Mammary epithelial cell (primary cell): ENCODE measurements at regions not wholly inside any gene's neighbourhood (a gene's known extent, or its start where the extent isn't known, plus 50 kb on each side); places are given as distances from the start of the nearest gene placed in this dataset.

Source experiments
- EZH2 ChIP-seq: IDR thresholded peaks from 2 replicates; pipeline ENCODE4 v1.6.1; 2012; ENCODE audit warnings: low read length, inconsistent platforms, borderline replicate concordance
- TF ChIP-seq, protein P1 (sequence below), 2 donors: IDR thresholded peaks in 1 of 2; conservative IDR thresholded peaks in 1 of 2; 2 replicates each; pipeline ENCODE4 v1.5.1; 2011 to 2012; ENCODE audit warnings: inconsistent platforms in 2 of 2, low read length in 2 of 2, mild to moderate bottlenecking in 2 of 2, control low read depth in 1 of 2, low read depth in 1 of 2; ENCODE audit not compliant: insufficient read depth in 1 of 2; ENCODE audit errors: extremely low read depth in 1 of 2

DNA sequence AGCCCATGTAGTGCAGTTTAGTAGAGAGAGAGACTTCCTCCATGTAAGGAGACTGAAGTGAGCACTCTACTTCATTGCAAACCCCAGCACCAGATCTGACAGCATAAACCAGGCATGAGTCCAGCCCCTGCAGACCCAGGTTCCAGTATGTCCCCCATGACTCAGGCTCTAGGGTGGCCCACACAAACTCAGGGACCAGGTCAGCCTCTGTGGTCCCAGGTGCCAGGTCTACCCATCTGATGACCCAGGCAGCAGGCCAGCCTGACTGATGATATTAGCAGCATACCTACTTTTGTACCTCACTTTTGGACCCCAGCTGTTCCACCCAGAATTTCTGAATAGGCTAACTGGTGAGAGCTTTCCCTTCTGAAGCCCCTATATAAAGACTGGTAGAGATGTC, 647.8 kb downstream of the ANXA1 start:
- TF ChIP-seq, protein P1, sequence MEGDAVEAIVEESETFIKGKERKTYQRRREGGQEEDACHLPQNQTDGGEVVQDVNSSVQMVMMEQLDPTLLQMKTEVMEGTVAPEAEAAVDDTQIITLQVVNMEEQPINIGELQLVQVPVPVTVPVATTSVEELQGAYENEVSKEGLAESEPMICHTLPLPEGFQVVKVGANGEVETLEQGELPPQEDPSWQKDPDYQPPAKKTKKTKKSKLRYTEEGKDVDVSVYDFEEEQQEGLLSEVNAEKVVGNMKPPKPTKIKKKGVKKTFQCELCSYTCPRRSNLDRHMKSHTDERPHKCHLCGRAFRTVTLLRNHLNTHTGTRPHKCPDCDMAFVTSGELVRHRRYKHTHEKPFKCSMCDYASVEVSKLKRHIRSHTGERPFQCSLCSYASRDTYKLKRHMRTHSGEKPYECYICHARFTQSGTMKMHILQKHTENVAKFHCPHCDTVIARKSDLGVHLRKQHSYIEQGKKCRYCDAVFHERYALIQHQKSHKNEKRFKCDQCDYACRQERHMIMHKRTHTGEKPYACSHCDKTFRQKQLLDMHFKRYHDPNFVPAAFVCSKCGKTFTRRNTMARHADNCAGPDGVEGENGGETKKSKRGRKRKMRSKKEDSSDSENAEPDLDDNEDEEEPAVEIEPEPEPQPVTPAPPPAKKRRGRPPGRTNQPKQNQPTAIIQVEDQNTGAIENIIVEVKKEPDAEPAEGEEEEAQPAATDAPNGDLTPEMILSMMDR (conservative IDR thresholded peaks at IDR 0.05 in 1 of 2, IDR thresholded peaks at IDR 0.05 in 1 of 2; ENCODE audit: extremely low read depth in 1 of 2, insufficient read depth in 1 of 2, low read depth in 1 of 2, low read length in 2 of 2): no peak
- no peak for TF ChIP-seq EZH2
